Activated CD4-positive, alpha-beta T cell treated with anti-CD3 and anti-CD28 coated beads, Interleukin-2, amount 50 U/mL, for 1 hour (primary cell): ENCODE measurements at regions not wholly inside any gene's neighbourhood (a gene's known extent, or its start where the extent isn't known, plus 50 kb on each side); places are given as distances from the start of the nearest gene placed in this dataset.
"Not testable (repeated sequence)": the region's sequence is repeated elsewhere in the genome, so short reads cannot be mapped to it uniquely, and the experiment has no call there.

Source experiments
- DNase-seq: peaks from one replicate; pipeline ENCODE4 v3.0.0-alpha.2; 2020

DNA sequence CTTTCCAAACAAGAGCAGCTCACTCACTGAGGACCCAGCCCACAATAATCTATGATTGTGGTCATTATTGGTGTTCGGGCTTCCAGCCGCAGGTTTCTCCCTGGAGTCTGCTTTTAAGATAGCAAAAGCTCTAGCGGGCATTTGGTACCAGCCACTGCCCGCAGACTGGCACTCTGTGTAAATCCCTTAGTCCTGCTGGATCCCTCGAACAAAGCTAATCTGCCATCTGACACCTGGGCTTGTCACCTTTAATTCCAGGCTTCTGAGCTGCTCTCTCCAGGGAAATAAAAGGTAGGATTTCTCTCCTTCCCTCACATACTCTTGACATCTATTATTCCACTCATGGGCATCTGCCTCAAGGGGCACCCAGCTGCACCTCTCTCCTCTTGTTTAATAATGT is 158.7 kb downstream of the PDCD6IP start:
- DNase-seq = no peak

- DNase-seq = no peak
Observed at GRCh38 chr3:33958661-33959060, 160.2 kb downstream of the PDCD6IP start.

DNA sequence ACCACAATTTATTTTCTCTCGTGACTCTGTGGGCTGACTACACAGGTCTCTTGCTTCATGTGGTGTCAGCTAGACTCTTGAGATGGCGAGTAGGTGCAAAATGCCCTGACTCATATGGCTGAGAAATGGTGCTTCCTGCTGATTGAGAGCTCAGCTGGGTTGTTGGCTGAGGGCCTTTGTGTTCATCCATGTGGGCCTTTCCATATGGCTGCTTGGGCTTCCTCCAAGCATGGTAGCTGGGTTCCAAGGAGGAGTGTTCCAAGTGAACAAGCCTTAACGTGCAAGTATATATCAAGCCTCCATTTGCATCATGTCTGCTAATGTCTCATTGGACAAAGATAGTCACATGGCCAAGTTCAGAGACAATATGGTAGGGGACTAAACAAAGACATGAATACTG is 164.0 kb downstream of the PDCD6IP start:
- DNase-seq = no peak

GRCh38 chr3:33970180-33970579 is 171.8 kb downstream of the PDCD6IP start:
- DNase-seq = not testable (repeated sequence)

- no peak for DNase-seq
Observed at GRCh38 chr3:33971055-33971454, 172.6 kb downstream of the PDCD6IP start.

- DNase-seq = no peak
Observed at GRCh38 chr3:33975463-33975862, 177.0 kb downstream of the PDCD6IP start.

- DNase-seq = no peak
Observed at GRCh38 chr3:33977227-33977626, 178.8 kb downstream of the PDCD6IP start.

GRCh38 chr3:33980252-33980651 is 181.8 kb downstream of the PDCD6IP start:
- no peak for DNase-seq

GRCh38 chr3:33982269-33982798 is 183.9 kb downstream of the PDCD6IP start:
- DNase-seq = no peak

- DNase-seq = not testable (repeated sequence)
Observed at GRCh38 chr3:33982949-33983348, 184.5 kb downstream of the PDCD6IP start.

- no peak for DNase-seq
Observed at GRCh38 chr3:33989229-33989628, 190.8 kb downstream of the PDCD6IP start.

GRCh38 chr3:33991673-33992072 is 193.2 kb downstream of the PDCD6IP start:
- no peak for DNase-seq

DNA sequence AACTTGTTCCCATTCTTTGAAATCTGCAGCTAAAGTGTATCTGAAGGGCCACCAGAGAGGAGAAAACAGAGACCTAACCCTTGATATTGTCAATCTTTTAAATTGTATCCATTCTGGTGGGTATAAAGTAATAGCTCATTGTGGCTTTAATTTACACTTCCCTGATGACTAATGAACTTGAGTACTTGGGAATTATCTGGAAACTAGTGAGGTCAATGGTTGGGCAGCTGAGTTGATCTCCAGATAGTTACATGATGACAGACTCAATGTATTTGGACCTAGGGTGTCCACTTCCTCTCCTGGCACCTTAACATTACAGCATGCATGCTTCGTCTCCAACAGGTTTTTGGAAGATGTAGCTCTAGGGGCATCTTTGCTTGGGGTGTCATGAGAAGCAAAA is 195.2 kb downstream of the PDCD6IP start:
- no peak for DNase-seq

GRCh38 chr3:33994568-33994967 is 196.1 kb downstream of the PDCD6IP start:
- DNase-seq = no peak

DNA sequence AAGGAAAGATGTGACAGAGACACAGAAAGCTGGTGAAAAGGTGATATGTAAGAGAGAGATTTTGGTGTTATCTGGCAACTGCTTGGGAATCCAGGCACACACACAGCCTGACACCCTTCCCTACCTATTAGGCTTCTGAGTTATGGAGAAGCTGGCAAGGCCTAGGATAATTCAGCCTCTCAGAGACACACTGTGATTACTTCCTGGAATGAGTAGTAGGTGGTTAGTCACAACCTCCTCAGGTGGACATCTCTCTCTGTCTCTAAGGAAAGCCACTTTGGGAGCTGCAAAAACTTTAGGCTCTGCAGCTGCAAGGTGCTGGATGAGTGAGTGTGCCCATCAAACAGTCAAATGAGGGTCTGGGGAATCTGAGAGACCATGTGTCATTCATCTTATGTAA is 201.9 kb downstream of the PDCD6IP start:
- no peak for DNase-seq

GRCh38 chr3:34001022-34001421 is 202.6 kb downstream of the PDCD6IP start:
- DNase-seq = no peak

GRCh38 chr3:34001990-34002389 is 203.6 kb downstream of the PDCD6IP start:
- DNase-seq = no peak

DNA sequence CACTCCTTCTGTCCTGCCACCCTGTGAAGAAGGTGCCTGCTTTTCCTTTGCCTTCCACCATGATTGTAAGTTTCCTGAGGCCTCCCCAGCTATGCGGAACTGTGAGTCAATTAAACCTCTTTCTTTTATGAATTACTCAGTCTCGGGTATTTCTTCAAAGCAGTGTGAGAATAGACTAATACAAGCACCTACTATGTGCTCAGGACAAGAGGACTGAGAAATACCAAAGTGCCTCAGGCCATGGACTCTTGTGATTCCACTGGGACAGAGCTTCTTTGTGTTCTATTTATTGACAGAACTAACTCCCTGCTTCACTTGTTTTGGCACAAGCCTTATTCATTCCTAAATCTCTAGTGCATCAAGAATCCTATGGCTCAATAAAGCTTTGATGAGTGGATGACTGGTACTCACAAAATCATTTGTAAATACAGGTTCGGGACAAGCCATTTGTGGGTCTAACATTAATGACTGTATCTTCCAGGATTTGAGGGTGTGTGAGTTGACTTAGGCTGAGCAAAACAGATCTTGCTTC is 204.2 kb downstream of the PDCD6IP start:
- no peak for DNase-seq

- no peak for DNase-seq
Observed at GRCh38 chr3:34005886-34006285, 207.5 kb downstream of the PDCD6IP start.

GRCh38 chr3:34008191-34008590 is 209.8 kb downstream of the PDCD6IP start:
- no peak for DNase-seq

GRCh38 chr3:34008836-34009809 is 210.7 kb downstream of the PDCD6IP start:
- no peak for DNase-seq

- DNase-seq = no peak
Observed at GRCh38 chr3:34011171-34012101, 213.0 kb downstream of the PDCD6IP start.

DNA sequence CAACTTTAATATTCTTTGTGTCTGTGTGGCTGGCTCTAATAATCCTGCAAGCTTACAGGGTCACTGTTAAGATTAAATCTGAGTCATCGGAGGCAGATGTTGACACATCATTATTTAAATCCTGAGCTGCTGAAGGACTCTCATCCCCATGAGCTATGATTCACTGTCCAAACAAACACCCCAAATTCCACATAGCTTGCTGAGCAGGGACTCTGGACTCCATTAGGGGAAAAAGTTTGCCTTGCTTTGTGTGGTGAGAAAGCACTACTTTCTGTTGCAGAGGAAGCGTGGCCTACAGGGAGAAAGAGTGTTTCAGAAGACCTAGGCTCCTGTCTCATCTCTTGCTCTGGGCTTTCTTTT is 213.7 kb downstream of the PDCD6IP start:
- DNase-seq = no peak
